ENCODE measurements at regions not wholly inside any gene's neighbourhood (a gene's known extent, or its start where the extent isn't known, plus 50 kb on each side); places are given as distances from the start of the nearest gene placed in this dataset.

- WGBS, result 86% methylated on average over 6 of the region's 6 CpGs
- Histone ChIP-seq H3K4me3 (ENCODE audit: low read length) (no peak overlapping the region), H3K9ac (ENCODE audit: low read depth, low read length) (no peak overlapping the region), H3K27me3 (ENCODE audit: insufficient read depth, low read length) (no peaks in the 10 kb centered on the region), H3K9me3 (ENCODE audit: insufficient read depth, low read depth, low read length) (no peaks in the 10 kb centered on the region), H3K36me3 (ENCODE audit: insufficient read depth, low read length) (no peaks in the 10 kb centered on the region), H3K27ac (ENCODE audit: low read depth, low read length) (no peak overlapping the region), H3K4me1 (ENCODE audit: insufficient read depth, low read length) (no peaks in the 10 kb centered on the region; the same call in 1 of the 2 replicates)
Observed at GRCh38 chr2:101574622-101575021, 99.7 kb upstream of the RFX8 start.

DNA sequence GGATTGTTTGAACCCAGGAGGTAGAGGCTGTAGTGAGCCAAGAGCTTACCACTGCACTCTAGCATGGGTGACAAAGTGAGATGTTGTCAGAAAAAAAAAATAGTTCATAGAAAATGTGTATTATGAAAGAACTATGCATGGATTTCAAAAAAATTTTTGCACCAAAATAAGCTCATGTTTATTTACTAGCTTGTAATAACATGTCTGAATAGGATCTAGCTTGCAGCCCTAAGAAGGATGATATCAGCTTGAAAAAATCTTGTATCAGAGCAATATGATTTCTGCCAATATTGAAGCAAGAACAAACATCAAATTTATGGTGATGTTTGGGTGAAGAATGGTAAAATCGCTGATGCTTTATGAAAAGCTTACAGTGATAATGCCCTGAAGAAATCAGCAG is 97.0 kb upstream of the RFX8 start:
- no peak overlapping the region for H3K4me3 ChIP-seq (ENCODE audit: low read length)
- WGBS, result 100% methylated on average over 1 of the region's 1 CpG
- H3K36me3 ChIP-seq (ENCODE audit: insufficient read depth, low read length), result no peaks in the 10 kb centered on the region
- no peak overlapping the region for H3K9ac ChIP-seq (ENCODE audit: low read depth, low read length)
- no peaks in the 10 kb centered on the region for H3K27me3 ChIP-seq (ENCODE audit: insufficient read depth, low read length)
- H3K27ac ChIP-seq (ENCODE audit: low read depth, low read length), result no peak overlapping the region
- no peaks in the 10 kb centered on the region for H3K9me3 ChIP-seq (ENCODE audit: insufficient read depth, low read depth, low read length)
- peaks cover 9% of the 10 kb centered on the region; the same call in 1 of the 2 replicates for H3K4me1 ChIP-seq (ENCODE audit: insufficient read depth, low read length)

DNA sequence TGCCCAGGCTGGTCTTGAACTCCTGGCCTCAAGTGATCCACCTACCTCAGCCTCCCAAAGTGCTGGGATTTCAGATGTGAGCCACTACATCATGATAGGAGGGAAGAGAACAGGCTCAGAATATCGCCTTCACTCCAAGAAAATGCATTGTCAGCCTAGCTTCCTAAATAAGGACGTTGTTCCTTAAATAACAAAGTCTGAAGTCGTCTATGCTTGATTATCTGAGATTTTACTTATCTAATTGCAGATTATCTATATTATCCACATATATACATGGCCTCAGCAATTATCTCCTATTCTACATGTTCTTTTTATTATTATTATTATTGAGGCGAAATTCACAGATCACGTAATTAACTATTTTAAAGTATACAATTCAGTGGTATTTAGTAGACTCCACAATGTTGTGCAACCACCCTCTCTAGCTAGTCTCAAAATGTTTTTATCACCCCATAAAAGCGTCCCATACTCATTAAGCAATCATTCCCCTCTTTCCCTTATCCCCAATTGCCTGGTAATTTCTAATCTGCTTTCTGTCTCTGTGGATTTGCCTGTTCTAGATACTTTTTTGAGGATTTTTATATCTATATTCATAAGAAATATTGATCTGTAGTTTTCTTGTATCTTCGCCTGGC is 95.1 kb upstream of the RFX8 start:
- Histone ChIP-seq H3K9ac (ENCODE audit: low read depth, low read length) (no peak overlapping the region), H3K4me1 (ENCODE audit: insufficient read depth, low read length) (peaks cover 20% of the 10 kb centered on the region), H3K9me3 (ENCODE audit: insufficient read depth, low read depth, low read length) (no peaks in the 10 kb centered on the region), H3K27me3 (ENCODE audit: insufficient read depth, low read length) (no peaks in the 10 kb centered on the region), H3K27ac (ENCODE audit: low read depth, low read length) (no peak overlapping the region), H3K4me3 (ENCODE audit: low read length) (no peak overlapping the region), H3K36me3 (ENCODE audit: insufficient read depth, low read length) (no peaks in the 10 kb centered on the region)
- 90% methylated on average over 5 of the region's 7 CpGs for WGBS

DNA sequence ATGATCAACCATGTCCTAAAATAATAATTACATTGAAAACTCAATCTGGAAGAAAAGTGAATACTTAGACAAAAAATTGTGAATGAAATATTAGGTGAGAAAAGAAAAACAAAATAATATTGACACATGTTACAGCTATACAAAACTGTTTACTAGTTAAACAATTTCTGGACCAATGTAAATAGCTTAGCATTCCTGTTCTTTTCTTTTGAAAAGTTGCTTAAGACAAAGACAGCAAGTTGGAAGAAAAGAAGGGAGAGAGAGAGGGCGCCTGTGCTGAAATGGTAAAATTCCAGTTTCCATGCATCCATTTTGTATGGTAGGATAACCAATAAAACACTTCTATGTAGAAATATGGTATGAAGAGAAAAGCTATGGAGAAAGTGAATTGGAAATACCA is 94.1 kb upstream of the RFX8 start:
- Histone ChIP-seq H3K9me3 (ENCODE audit: insufficient read depth, low read depth, low read length) (no peaks in the 10 kb centered on the region), H3K9ac (ENCODE audit: low read depth, low read length) (no peak overlapping the region), H3K27ac (ENCODE audit: low read depth, low read length) (no peak overlapping the region), H3K36me3 (ENCODE audit: insufficient read depth, low read length) (no peaks in the 10 kb centered on the region), H3K4me3 (ENCODE audit: low read length) (no peak overlapping the region), H3K4me1 (ENCODE audit: insufficient read depth, low read length) (peaks cover 20% of the 10 kb centered on the region), H3K27me3 (ENCODE audit: insufficient read depth, low read length) (no peaks in the 10 kb centered on the region)
- 89% methylated on average over 1 of the region's 1 CpG for WGBS

DNA sequence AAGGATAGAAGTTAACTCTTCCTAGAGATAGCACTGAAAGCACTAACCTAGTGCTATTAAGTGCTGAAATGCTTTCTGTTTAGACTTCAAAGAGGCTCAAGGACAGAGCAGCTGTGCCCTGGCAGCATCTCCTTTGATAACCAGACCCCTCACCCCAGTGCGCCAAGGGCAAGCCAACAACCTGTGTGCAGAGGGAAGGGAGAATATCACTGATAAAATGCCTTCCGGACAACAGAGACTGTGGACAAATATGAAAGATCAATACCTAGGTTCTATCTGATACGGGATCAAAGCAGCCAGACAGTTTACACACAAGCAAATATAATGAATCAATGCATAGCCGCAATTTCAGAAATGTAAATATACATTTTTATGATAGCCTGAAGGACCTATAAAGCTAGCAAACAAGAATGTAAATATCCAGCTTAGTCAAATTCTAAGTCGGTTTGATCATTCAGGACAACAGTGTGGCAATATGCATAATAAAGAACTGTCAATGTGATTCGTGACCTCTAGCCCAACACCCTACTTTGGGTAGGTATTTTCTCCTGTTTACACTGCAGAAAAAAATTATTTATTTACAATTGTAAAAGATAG is 91.8 kb upstream of the RFX8 start:
- 51% methylated on average over 5 of the region's 6 CpGs for WGBS
- no peaks in the 10 kb centered on the region for H3K36me3 ChIP-seq (ENCODE audit: insufficient read depth, low read length)
- peaks cover 20% of the 10 kb centered on the region for H3K4me1 ChIP-seq (ENCODE audit: insufficient read depth, low read length)
- H3K4me3 ChIP-seq (ENCODE audit: low read length), result no peak overlapping the region
- no peak overlapping the region for H3K27ac ChIP-seq (ENCODE audit: low read depth, low read length)
- no peaks in the 10 kb centered on the region for H3K9me3 ChIP-seq (ENCODE audit: insufficient read depth, low read depth, low read length)
- no peak overlapping the region for H3K9ac ChIP-seq (ENCODE audit: low read depth, low read length)
- no peaks in the 10 kb centered on the region for H3K27me3 ChIP-seq (ENCODE audit: insufficient read depth, low read length)

GRCh38 chr2:101563849-101564248 is 88.9 kb upstream of the RFX8 start:
- Histone ChIP-seq H3K27ac (ENCODE audit: low read depth, low read length) (no peak overlapping the region), H3K36me3 (ENCODE audit: insufficient read depth, low read length) (no peaks in the 10 kb centered on the region), H3K9me3 (ENCODE audit: insufficient read depth, low read depth, low read length) (no peaks in the 10 kb centered on the region), H3K9ac (ENCODE audit: low read depth, low read length) (no peak overlapping the region), H3K27me3 (ENCODE audit: insufficient read depth, low read length) (no peaks in the 10 kb centered on the region), H3K4me3 (ENCODE audit: low read length) (no peak overlapping the region), H3K4me1 (ENCODE audit: insufficient read depth, low read length) (peaks cover 20% of the 10 kb centered on the region)
- 95% methylated on average over 4 of the region's 4 CpGs for WGBS

GRCh38 chr2:101560780-101561315 is 85.9 kb upstream of the RFX8 start:
- Histone ChIP-seq H3K27me3 (ENCODE audit: insufficient read depth, low read length) (no peaks in the 10 kb centered on the region), H3K9me3 (ENCODE audit: insufficient read depth, low read depth, low read length) (no peaks in the 10 kb centered on the region), H3K9ac (ENCODE audit: low read depth, low read length) (no peak overlapping the region), H3K27ac (ENCODE audit: low read depth, low read length) (no peak overlapping the region), H3K4me3 (ENCODE audit: low read length) (no peak overlapping the region), H3K4me1 (ENCODE audit: insufficient read depth, low read length) (peaks cover under 1% of the 10 kb centered on the region; the same call in 1 of the 2 replicates), H3K36me3 (ENCODE audit: insufficient read depth, low read length) (no peaks in the 10 kb centered on the region)
- WGBS, result 96% methylated on average over 6 of the region's 6 CpGs

GRCh38 chr2:101559551-101559950 is 84.6 kb upstream of the RFX8 start:
- H3K4me1 ChIP-seq (ENCODE audit: insufficient read depth, low read length), result no peaks in the 10 kb centered on the region
- no peak overlapping the region for H3K4me3 ChIP-seq (ENCODE audit: low read length)
- H3K27ac ChIP-seq (ENCODE audit: low read depth, low read length), result no peak overlapping the region
- no peaks in the 10 kb centered on the region for H3K9me3 ChIP-seq (ENCODE audit: insufficient read depth, low read depth, low read length)
- 93% methylated on average over 7 of the region's 7 CpGs for WGBS
- no peaks in the 10 kb centered on the region for H3K27me3 ChIP-seq (ENCODE audit: insufficient read depth, low read length)
- H3K36me3 ChIP-seq (ENCODE audit: insufficient read depth, low read length), result no peaks in the 10 kb centered on the region
- no peak overlapping the region for H3K9ac ChIP-seq (ENCODE audit: low read depth, low read length)

GRCh38 chr2:101558740-101559525 is 84.0 kb upstream of the RFX8 start:
- WGBS, result 87% methylated on average over 9 of the region's 9 CpGs
- Histone ChIP-seq H3K4me1 (ENCODE audit: insufficient read depth, low read length) (no peaks in the 10 kb centered on the region), H3K9ac (ENCODE audit: low read depth, low read length) (no peak overlapping the region), H3K4me3 (ENCODE audit: low read length) (no peak overlapping the region), H3K27ac (ENCODE audit: low read depth, low read length) (no peak overlapping the region), H3K36me3 (ENCODE audit: insufficient read depth, low read length) (no peaks in the 10 kb centered on the region), H3K9me3 (ENCODE audit: insufficient read depth, low read depth, low read length) (no peaks in the 10 kb centered on the region), H3K27me3 (ENCODE audit: insufficient read depth, low read length) (no peaks in the 10 kb centered on the region)

- Histone ChIP-seq H3K36me3 (ENCODE audit: insufficient read depth, low read length) (no peaks in the 10 kb centered on the region), H3K27ac (ENCODE audit: low read depth, low read length) (no peak overlapping the region), H3K4me3 (ENCODE audit: low read length) (no peak overlapping the region), H3K27me3 (ENCODE audit: insufficient read depth, low read length) (no peaks in the 10 kb centered on the region), H3K4me1 (ENCODE audit: insufficient read depth, low read length) (no peaks in the 10 kb centered on the region), H3K9me3 (ENCODE audit: insufficient read depth, low read depth, low read length) (no peaks in the 10 kb centered on the region), H3K9ac (ENCODE audit: low read depth, low read length) (no peak overlapping the region)
- WGBS, result 84% methylated on average over 7 of the region's 7 CpGs
Observed at GRCh38 chr2:101556033-101556459, 81.1 kb upstream of the RFX8 start.

- no peaks in the 10 kb centered on the region for H3K27me3 ChIP-seq (ENCODE audit: insufficient read depth, low read length)
- H3K9me3 ChIP-seq (ENCODE audit: insufficient read depth, low read depth, low read length), result no peaks in the 10 kb centered on the region
- WGBS, result 95% methylated on average over 5 of the region's 5 CpGs
- no peak overlapping the region for H3K4me3 ChIP-seq (ENCODE audit: low read length)
- H3K4me1 ChIP-seq (ENCODE audit: insufficient read depth, low read length), result no peaks in the 10 kb centered on the region
- no peak overlapping the region for H3K27ac ChIP-seq (ENCODE audit: low read depth, low read length)
- no peaks in the 10 kb centered on the region for H3K36me3 ChIP-seq (ENCODE audit: insufficient read depth, low read length)
- no peak overlapping the region for H3K9ac ChIP-seq (ENCODE audit: low read depth, low read length)
Observed at GRCh38 chr2:101551336-101551888, 76.5 kb upstream of the RFX8 start.

Measured in HUES64 (cell line).